Hematopoietic multipotent progenitor cell treated with erythropoietin and hydrocortisone succinate and interleukin-3 and kit ligand, for 4 days (in vitro differentiated cells): ENCODE measurements at regions not wholly inside any gene's neighbourhood (a gene's known extent, or its start where the extent isn't known, plus 50 kb on each side); places are given as distances from the start of the nearest gene placed in this dataset.

ENCODE experiments used
- DNase-seq: peaks from one replicate; pipeline ENCODE4 v3.0.0-alpha.2; 2015

DNA sequence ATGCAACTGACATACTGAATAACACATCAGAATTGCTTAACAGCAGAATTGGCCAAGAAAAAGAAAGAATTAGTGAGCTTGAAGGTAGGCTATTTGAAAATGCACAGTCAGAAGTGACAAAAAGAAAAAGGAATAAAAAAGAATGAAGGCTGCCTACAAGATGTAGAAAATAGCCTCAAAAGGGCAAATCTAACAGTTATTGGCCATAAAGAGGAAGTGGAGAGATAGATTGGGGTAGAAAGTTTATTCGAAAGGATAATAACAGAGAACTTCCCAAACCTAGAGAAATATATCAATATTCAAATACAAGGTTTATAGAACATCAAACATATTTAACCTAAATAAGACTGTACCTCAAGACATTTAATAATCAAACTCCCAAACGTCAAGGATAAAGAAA, 67.5 kb downstream of the ATP6V1G3 start:
- no peak for DNase-seq

DNA sequence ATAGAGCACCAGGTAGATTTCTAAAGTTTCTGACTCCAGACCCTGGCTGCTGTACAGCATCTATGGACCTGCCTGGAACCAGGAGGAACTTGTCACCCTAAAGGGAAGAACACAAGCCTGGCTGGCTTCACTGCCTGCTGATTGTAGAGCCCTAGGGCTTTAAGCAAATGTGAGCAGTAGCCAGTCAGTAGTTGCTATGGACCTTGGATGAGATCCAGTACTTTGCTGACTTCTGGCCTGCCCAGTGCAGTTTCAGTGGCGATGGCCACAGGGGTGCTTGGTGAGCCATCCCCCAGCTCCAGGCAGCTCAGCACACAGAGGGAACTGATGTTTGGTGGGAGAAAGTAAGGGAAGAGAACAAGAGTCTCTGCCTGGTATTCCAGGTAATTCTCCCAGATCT, 68.4 kb downstream of the ATP6V1G3 start:
- DNase-seq, result no peak

DNA sequence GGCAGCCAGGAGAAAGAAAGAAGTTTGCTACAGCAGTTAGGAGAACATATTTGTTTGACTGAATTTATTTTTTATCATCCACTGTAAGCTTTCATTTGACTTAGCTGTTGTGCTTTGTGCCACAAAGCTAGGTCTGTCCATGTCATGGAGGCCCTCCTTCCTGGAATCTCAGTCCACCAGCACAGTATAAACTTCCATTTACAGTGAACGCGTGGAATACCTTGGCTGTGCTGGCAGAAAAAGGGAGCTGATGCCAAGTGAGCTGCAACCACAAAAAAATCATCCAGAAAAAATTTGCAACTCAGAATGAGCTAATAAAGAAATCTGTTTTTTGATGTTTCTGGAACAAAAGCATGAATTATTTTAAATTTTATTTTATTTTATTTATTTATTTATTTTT, 72.6 kb downstream of the ATP6V1G3 start:
- no peak for DNase-seq

- DNase-seq, result no peak
Measured at GRCh38 chr1:198467342-198467741, 73.1 kb downstream of the ATP6V1G3 start.

DNA sequence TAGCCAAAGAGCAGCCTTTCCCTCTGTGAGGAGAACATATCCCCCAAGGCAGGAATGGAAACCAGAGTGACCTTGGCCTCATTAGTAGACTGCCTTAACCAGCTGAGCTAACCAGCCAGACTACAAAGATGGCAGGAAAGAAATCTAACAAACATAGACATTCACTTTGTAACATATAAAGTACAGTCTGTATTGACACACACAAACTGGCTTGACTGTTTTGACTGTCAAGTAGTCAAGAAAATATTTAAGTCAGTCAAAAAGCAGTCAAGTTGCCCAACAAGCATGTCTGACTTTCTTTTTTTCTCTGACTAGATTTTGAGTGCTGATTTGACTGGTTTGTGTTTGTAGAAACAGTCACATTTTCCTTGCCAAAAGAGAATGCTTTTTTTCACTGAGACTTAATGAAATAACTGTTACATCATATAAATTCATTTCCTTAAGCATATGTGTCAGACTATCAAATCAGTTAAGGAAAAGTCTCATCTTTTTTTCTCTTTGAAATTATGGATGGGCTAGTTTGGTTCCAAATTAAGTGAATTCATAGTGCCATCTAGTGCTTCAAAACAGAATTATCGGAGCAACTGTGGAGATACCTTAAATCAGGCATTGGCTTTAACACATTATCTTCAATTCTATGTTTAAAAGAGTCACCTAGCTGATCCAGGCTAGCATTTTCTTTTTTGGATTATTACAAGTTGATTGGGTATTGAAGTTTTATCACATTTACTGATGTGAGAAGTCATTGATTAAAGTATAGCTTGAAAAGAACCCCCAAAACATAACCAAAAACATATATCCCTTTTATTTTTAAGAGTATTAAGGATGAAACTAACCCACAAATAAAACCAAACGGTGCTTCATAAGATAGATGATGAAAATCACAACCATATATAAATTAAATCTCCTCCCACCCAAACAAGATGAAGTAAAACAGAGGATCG, 75.0 kb downstream of the ATP6V1G3 start:
- peak; percentile 79 for DNase-seq

DNA sequence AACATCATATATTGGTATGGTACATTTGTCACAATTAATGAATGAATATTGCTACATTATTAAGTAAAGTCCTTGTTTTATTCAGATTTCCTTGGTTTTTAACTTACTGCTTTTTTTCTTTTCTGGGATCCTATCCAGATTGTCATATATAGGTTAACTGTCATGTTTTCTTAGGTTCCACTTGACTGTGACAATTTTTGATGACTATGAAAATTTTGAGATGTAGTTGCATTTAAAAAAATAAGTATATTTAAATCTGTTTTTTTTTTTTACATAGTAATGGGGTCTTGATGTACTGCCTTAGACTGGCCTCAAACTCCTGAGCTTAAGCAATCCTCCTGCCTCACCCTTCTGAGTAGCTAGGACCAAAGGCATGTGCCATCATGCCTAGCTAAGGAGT, 76.8 kb downstream of the ATP6V1G3 start:
- no peak for DNase-seq

- no peak for DNase-seq
Measured at GRCh38 chr1:198462365-198463019, 78.0 kb downstream of the ATP6V1G3 start.

GRCh38 chr1:198455966-198456365, 84.5 kb downstream of the ATP6V1G3 start:
- DNase-seq, result peak; percentile 35

DNA sequence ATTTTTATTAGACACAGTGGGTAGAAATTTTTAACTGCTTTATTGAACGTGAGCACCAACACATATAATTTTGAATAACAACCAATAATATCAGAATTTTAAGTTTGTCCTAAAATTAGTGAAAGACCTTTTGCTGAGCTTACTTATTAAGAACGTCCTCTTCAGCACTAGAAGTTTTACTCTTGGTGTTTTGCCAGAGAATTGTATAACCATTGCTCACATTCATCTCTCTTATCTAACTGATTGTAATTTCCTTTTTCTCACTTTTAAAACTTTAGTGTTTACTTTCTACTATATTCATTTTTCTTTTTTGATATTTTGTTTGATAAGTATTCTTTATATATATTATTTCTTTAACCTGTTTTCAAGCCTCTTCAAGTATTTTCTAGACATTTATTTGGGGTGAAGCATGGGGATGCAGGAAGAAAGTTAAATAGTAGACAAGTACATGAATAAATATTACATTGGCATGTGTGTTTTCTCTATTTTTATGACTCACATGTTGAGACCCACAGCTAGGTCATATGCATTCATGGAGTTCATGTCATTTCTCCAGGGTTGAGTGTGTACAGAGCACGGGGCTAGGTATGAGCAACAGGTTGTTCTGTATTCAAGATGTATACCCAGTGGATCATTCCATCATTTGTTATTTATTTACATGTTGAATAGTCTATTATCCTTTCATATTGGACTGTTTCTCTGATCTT, 90.6 kb downstream of the ATP6V1G3 start:
- peak; percentile 44 for DNase-seq

GRCh38 chr1:198449261-198449660, 91.2 kb downstream of the ATP6V1G3 start:
- DNase-seq, result no peak

- DNase-seq, result no peak
Measured at GRCh38 chr1:198447468-198447867, 93.0 kb downstream of the ATP6V1G3 start.

DNA sequence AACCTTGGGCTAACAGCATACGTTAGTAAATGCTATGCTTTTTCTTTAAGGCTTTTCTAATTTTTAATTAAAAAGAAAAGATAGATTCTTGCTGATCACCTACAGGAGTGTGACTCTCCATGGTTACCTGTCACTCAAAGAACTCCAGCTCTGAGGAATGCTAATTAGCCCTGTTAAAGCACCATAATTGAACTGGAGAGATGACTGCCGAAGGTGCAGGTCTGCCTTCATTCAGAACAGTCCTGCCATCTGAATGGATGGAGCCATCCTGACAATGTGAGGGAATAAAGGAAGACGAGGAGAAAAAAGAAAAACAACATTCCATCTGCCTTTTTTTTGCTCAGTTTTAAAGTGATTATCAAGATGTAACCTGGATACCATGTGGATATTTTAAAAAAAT, 94.6 kb downstream of the ATP6V1G3 start:
- no peak for DNase-seq

DNA sequence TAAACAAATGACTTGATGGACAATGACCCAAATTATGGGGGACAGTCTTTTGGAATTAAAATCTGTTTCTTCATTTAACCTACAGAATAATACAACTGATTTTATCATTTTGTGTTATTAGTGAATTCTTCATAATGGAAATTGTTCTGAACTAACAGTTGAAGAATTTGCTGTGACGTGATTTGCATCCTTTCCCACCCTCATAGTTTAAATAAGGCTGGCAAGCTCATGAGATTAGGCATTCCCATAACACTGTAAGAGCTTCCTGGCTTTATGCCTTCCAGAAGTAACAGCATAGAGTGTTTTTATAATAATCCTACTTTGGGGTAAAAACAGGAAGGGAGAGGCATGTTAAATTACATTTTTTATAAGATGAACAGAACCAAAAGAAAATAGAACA, 95.7 kb downstream of the ATP6V1G3 start:
- no peak for DNase-seq

- no peak for DNase-seq
Measured at GRCh38 chr1:198443365-198444233, 96.9 kb downstream of the ATP6V1G3 start.

DNA sequence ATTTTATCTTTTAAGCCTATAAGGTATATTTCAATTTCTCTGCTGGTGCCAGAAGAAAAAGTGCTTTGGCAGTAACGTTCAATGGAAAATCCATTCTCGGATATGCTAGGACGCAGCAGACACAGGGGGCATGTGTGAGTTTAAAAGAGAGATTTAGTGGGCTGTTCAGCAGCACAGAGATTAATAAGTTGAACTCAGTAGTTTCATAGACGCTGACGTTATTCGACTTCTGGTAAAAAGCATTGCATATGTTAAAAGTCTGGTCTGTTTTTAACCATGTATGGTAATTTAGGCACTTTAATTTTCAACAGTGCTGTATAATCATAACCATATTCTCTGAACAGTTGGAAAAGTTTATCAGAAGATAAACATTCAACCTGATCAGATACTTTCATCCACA, 99.6 kb downstream of the ATP6V1G3 start:
- DNase-seq, result no peak

GRCh38 chr1:198437332-198437731, 103.1 kb downstream of the ATP6V1G3 start:
- no peak for DNase-seq

DNA sequence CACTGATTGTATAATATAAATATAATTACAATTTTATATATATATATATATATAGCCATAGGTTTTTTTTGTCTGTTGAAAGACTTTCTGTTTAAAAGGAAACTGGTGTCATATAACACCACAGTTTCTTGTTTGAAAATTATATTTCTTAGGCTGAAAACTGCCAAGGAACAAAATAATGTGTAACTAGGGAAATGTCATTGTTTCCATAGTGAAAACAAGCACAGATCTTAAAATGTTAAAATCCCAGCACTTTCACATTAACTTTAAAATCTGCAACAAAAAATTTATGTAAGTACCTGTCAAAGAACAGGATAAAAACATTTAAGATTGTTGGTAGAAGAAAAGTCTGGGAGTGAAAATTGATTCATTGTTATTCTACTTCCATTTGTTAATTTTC, 104.2 kb downstream of the ATP6V1G3 start:
- DNase-seq, result no peak

GRCh38 chr1:198435056-198435455, 105.4 kb downstream of the ATP6V1G3 start:
- DNase-seq, result no peak

GRCh38 chr1:198424441-198424840, 116.0 kb downstream of the ATP6V1G3 start:
- no peak for DNase-seq

DNA sequence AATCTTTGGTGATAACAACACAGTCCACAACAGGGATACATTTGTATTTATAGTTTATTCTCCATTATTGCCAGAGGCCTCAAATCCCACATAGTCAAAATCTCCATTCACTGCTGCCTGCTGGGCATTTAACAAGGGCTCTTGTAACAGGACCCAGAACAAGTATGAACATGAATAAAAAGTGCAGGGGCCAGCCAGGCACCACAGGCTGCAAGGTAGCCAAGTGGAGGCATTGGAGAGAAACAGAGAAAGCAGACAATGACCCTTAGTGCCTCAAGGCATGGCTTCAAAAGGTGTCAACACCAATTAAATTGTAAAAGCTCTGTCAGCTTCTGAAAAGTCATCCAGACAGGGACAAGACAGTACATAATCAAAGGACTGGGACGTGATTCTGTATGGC, 116.8 kb downstream of the ATP6V1G3 start:
- DNase-seq, result no peak

DNA sequence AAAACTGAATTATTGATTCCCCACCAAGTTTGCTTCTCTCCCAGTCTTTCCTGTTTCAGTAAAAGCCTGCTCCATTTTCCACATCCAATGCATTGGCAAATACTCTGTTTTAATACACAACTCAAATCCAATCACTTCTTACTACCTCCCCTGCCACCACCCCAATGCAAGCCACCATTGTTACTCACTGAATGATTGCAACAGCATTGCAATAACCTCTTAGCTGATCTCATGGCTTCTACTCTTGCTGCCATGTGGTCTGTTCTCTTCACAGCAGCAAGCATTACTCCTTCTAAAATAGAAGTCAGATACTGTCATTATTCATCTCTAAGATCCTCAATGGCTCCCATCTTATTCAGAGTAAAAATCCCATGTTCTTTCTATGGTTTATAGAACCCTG, 123.4 kb downstream of the ATP6V1G3 start:
- DNase-seq, result no peak

DNA sequence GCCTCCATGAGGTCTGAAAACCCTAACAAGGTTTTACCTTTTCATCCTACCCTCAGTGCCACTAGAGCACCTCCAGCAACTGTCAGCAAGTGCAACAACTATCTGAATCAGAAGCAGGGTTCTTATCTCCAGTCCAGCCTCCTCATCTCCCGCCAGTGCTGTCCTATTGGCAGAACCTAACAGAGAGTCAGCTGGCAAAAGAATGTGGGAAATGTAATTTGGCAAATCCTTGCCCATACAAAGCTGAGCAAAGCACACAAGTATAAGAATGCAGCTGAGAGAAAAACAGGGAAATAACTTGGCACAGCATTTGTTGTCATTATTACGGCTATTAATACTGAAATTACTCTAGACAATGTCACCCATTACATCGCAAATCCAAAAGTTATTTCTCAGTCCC, 124.2 kb downstream of the ATP6V1G3 start:
- DNase-seq, result no peak

DNA sequence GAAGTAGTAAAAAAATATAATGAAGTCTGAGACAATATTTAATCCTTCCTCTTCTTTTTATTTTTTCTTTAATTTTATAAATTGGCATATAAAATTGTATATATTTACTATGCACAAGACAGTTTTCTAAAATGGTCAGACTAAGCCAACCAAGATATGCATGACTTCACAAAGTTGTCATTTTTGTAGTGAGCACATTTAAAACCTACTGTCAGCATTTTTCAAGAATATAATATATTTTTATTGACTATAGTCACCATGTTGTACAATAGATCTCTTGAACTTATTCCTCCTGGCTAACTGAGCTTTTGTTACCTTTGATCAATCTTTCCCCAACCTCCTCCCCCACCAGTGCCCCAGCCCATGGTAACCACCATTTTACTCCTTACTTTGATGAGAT, 129.2 kb downstream of the ATP6V1G3 start:
- no peak for DNase-seq
